Nephron (organoid): ENCODE measurements at regions not wholly inside any gene's neighbourhood (a gene's known extent, or its start where the extent isn't known, plus 50 kb on each side); places are given as distances from the start of the nearest gene placed in this dataset.

ENCODE experiments used
- H3K27ac Mint-ChIP-seq, 3 experiments: 2 replicates each; pipeline ENCODE4 v1.8.0; 2020; ENCODE audit warnings: mixed read lengths in 3 of 3, mild to moderate bottlenecking in 2 of 3, moderate library complexity in 1 of 3
- H3K27me3 Mint-ChIP-seq: 2 replicates; pipeline ENCODE4 v1.8.0; 2021; ENCODE audit warnings: low read depth, mild to moderate bottlenecking, moderate library complexity, mixed read lengths
- H3K36me3 Mint-ChIP-seq: 2 replicates; pipeline ENCODE4 v1.8.0; 2020; ENCODE audit warnings: low read depth, mixed read lengths
- H3K4me1 Mint-ChIP-seq: 2 replicates; pipeline ENCODE4 v1.8.0; 2020; ENCODE audit warnings: mixed read lengths
- H3K4me3 Mint-ChIP-seq, 3 experiments: 2 replicates each; pipeline ENCODE4 v1.8.0; 2020; ENCODE audit warnings: mild to moderate bottlenecking in 3 of 3, mixed read lengths in 3 of 3, moderate library complexity in 2 of 3
- H3K9me3 Mint-ChIP-seq: 2 replicates; pipeline ENCODE4 v1.8.0; 2020; ENCODE audit warnings: mixed read lengths
- CTCF ChIP-seq, 3 experiments: fragments of 200-600 bp; sonication (generic); IDR thresholded peaks; one replicate each; pipeline ENCODE4 v1.5.0; 2021; ENCODE audit warnings: antibody characterized with exemption in 3 of 3; ENCODE audit not compliant: unreplicated experiment in 3 of 3

GRCh38 chr5:167228134-167228533 lies 1063.3 kb upstream of the WWC1 start:
- Mint-ChIP-seq H3K27ac (no peak overlapping the region), H3K9me3 (peaks cover 42% of the 10 kb centered on the region), H3K4me1 (peaks cover 5% of the 10 kb centered on the region), H3K27me3 (no peaks in the 10 kb centered on the region), H3K36me3 (no peaks in the 10 kb centered on the region), H3K4me3 (no peak overlapping the region)
- TF ChIP-seq CTCF (IDR thresholded peaks at IDR 0.05; ENCODE audit: unreplicated experiment in 3 of 3): no peak

DNA sequence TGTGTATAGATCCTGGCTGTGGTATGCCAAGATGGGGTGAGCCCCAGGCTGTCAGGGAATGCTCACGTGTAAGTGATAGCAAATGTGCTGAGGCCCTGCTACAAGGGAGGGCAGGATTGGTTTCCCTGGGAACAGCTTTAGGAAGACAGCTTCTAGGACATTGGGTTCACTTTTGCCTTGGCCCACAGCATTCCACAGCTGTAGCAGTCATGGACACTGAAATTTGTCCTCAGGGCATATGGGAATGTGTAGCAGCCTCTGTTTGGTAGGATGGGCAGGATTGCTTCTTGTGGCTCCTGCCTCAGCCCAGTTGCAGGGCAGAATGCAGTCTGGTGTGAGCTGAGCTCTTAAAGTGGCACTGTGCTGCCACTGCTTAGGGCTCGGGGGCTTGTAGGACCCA lies 1061.7 kb upstream of the WWC1 start:
- no peak for TF ChIP-seq CTCF (IDR thresholded peaks at IDR 0.05; ENCODE audit: unreplicated experiment in 3 of 3)
- H3K4me3 Mint-ChIP-seq: no peak overlapping the region
- H3K27me3 Mint-ChIP-seq: no peaks in the 10 kb centered on the region
- peaks cover 5% of the 10 kb centered on the region for H3K4me1 Mint-ChIP-seq
- peaks cover 37% of the 10 kb centered on the region for H3K9me3 Mint-ChIP-seq
- no peaks in the 10 kb centered on the region for H3K36me3 Mint-ChIP-seq
- H3K27ac Mint-ChIP-seq: no peak overlapping the region

DNA sequence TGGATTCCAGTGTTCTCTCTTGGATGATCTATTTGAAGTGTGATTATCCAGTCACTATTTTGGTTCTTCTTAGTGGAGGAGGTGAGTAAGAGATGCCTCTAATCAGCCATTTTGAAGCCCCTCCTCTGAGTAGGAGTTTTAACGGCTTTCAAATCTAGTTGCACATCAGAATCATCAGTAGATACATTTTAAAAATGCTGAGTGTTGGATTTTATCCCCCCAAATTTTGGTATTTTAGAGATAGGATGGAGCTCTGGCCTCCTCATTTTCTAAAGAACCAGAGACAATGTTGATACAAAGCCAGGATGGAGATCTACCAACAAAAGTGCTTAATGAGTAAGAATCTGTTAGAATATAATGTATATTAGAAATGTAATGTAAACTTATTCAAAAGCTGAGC lies 1061.0 kb upstream of the WWC1 start:
- no peak overlapping the region for H3K27ac Mint-ChIP-seq
- no peaks in the 10 kb centered on the region for H3K36me3 Mint-ChIP-seq
- TF ChIP-seq CTCF (IDR thresholded peaks at IDR 0.05; ENCODE audit: unreplicated experiment in 3 of 3): no peak
- peaks cover 34% of the 10 kb centered on the region for H3K9me3 Mint-ChIP-seq
- H3K27me3 Mint-ChIP-seq: no peaks in the 10 kb centered on the region
- H3K4me3 Mint-ChIP-seq: no peak overlapping the region
- H3K4me1 Mint-ChIP-seq: peaks cover 5% of the 10 kb centered on the region

DNA sequence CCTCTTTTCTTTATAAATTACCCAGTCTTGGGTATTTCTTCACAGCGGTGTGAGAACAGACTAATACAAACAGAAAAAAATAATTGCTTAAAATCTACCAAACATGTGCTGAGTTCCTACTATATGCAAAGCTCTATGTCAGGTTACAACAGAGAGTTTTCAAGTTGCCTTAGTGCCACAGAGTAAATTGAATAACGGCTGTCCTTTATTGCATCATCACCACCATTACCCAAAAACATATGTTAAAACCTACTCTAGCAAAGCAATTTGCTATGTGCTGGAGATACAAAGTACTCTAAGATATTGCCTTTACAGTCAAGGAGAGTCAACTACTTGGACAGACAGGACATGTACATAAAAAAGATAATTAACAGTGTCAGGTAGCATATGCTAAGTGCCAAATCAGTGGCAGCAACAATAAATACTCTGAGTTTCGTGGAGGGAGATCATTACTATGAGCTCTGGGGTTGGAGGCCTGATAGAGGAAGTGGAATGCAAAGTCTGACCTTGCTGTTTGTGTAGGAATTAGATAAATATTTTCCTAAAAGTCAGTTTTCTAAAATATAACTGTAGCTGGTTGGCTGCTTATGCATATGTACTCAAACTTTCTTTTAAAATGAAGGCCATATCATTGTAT lies 1058.7 kb upstream of the WWC1 start:
- Mint-ChIP-seq H3K9me3 (peaks cover 21% of the 10 kb centered on the region), H3K4me1 (peaks cover 5% of the 10 kb centered on the region), H3K27me3 (no peaks in the 10 kb centered on the region), H3K27ac (peak overlapping the region; percentile 4 to 77 (median 50)), H3K36me3 (no peaks in the 10 kb centered on the region), H3K4me3 (no peak overlapping the region)
- TF ChIP-seq CTCF (IDR thresholded peaks at IDR 0.05; ENCODE audit: unreplicated experiment in 3 of 3): no peak

DNA sequence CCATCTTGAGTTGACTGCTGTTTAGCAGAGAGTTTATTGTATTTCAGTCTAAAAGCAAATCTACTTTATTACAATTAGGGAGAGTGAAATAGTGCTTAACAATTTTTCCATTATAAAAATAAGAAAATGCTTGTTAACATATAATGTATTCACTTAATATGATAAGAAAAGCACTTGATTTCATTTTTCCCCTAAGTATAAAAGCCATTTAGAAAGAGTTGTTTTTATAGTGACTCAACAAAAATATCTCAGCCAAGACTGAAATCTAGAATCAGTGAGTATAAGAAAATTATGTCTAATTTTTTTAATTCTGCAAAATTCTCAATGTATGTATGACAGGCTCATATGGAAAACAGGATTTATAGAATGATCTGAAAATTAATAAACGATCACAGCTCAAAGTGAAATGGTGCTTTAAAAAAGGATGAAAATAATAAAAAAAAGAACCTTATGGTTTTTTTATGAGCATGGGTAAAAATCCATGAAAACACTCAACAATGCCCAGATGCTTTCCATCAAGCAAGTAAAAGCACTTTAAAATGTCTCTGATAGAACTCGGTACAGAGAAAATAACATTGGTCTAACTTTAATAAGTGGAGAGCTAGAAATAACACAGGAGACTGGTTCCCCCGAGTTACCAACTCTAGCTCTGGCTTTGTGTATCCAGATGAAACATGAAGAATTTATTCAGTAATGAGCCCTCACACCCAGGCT lies 1057.8 kb upstream of the WWC1 start:
- H3K27ac Mint-ChIP-seq: peak overlapping the region; percentile 4 to 77 (median 54)
- H3K36me3 Mint-ChIP-seq: no peaks in the 10 kb centered on the region
- H3K9me3 Mint-ChIP-seq: peaks cover 14% of the 10 kb centered on the region
- peaks cover 5% of the 10 kb centered on the region for H3K4me1 Mint-ChIP-seq
- H3K27me3 Mint-ChIP-seq: no peaks in the 10 kb centered on the region
- TF ChIP-seq CTCF (IDR thresholded peaks at IDR 0.05; ENCODE audit: unreplicated experiment in 3 of 3): no peak
- no peak overlapping the region for H3K4me3 Mint-ChIP-seq
